ENCODE measurements at regions not wholly inside any gene's neighbourhood (a gene's known extent, or its start where the extent isn't known, plus 50 kb on each side); places are given as distances from the start of the nearest gene placed in this dataset.

DNA sequence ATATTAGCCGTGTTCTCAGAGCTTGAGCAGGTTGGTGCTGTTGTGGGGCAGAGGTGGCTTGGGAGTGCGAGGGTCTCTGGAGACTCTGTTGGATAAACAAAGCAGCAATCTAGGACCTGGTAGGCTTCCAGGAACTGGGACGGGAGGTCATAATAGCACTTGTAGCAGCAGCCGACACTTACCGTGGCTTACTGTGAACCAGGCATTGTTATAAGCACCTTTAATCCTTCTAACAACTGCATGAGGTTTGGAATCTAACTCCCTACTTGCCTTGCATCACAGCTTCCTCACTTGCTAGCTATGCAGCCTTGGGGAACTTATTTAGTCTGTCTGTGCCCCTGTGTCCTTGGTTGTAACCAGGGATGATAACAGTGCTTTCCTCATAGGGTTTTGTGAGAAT, 94.9 kb downstream of the NAV1 start (continued):
- no peak for TF ChIP-seq RAD21 (IDR thresholded peaks at IDR 0.05 in 1 of 2, conservative IDR thresholded peaks at IDR 0.05 in 1 of 2; ENCODE audit: low read depth in 2 of 2, low read length in 2 of 2)
- no peak for TF ChIP-seq KDM4A (IDR thresholded peaks at IDR 0.05; ENCODE audit: low read depth, low read length, severe bottlenecking)
- TF ChIP-seq, protein P1, sequence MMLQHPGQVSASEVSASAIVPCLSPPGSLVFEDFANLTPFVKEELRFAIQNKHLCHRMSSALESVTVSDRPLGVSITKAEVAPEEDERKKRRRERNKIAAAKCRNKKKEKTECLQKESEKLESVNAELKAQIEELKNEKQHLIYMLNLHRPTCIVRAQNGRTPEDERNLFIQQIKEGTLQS (IDR thresholded peaks at IDR 0.05; ENCODE audit: insufficient read depth, low read depth, low read length) = no peak

Measured in H1 (cell line).